Stomach (tissue), 4 donors: ENCODE measurements at regions not wholly inside any gene's neighbourhood (a gene's known extent, or its start where the extent isn't known, plus 50 kb on each side); places are given as distances from the start of the nearest gene placed in this dataset.

ENCODE experiments used
- EP300 ChIP-seq: sonication (generic); formaldehyde crosslinking; IDR thresholded peaks from one replicate; pipeline ENCODE4 v1.6.1; 2017; ENCODE audit warnings: antibody characterized with exemption
- TF ChIP-seq, protein P1 (sequence below), 7 experiments: fragments of 450-650 bp in 4 of 7; fragments of 200-600 bp in 3 of 7; sonication (generic) in 3 of 7; IDR thresholded peaks; one replicate each; pipeline ENCODE4 v1.5.1; 2016 to 2019; ENCODE audit warnings: antibody characterized with exemption in 7 of 7, control low read depth in 2 of 7, mild to moderate bottlenecking in 1 of 7

DNA sequence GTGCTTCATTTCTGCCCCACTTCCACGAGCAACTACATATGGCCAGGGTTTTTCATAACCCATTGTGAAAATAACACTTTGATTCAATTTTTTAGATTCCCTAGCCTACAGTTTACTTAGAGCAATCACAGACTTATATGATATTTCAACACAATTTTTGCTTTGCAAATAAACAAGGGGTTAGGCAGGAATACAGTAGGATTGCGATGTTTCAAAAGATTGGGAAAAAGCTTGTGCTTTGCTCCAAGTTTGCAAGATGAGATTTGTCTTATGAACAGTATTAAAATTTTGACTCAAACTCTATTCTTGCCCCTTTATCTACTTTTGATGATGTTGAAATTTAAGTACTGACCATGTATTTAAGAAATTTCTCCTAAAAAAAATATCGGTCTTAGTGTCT, 814.5 kb upstream of the PIK3C3 start:
- TF ChIP-seq, protein P1, sequence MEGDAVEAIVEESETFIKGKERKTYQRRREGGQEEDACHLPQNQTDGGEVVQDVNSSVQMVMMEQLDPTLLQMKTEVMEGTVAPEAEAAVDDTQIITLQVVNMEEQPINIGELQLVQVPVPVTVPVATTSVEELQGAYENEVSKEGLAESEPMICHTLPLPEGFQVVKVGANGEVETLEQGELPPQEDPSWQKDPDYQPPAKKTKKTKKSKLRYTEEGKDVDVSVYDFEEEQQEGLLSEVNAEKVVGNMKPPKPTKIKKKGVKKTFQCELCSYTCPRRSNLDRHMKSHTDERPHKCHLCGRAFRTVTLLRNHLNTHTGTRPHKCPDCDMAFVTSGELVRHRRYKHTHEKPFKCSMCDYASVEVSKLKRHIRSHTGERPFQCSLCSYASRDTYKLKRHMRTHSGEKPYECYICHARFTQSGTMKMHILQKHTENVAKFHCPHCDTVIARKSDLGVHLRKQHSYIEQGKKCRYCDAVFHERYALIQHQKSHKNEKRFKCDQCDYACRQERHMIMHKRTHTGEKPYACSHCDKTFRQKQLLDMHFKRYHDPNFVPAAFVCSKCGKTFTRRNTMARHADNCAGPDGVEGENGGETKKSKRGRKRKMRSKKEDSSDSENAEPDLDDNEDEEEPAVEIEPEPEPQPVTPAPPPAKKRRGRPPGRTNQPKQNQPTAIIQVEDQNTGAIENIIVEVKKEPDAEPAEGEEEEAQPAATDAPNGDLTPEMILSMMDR (IDR thresholded peaks at IDR 0.05), result no peak
- no peak for TF ChIP-seq EP300
